8988T (cell line): ENCODE measurements at regions not wholly inside any gene's neighbourhood (a gene's known extent, or its start where the extent isn't known, plus 50 kb on each side); places are given as distances from the start of the nearest gene placed in this dataset.
"Not testable (repeated sequence)": the region's sequence is repeated elsewhere in the genome, so short reads cannot be mapped to it uniquely, and the experiment has no call there.

Experiments
- DNase-seq: peaks from one replicate; pipeline ENCODE4 v3.0.0; 2011

DNA sequence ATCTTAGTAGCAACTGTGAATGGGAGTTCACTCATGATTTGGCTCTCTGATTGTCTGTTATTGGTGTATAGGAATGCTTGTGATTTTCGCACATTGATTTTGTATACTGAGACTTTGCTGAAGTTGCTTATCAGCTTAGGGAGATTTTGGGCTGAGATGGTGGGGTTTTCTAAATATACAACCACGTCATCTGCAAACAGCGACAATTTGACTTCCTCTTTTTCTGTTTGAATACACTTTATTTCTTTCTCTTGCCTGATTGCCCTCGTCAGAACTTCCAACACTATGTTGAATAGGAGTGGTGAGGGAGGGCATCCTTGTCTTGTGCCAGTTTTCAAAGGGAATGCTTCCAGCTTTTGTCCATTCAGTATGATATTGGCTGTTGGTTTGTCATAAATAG, 1883.1 kb upstream of the TENM3 start:
- DNase-seq: not testable (repeated sequence)

DNA sequence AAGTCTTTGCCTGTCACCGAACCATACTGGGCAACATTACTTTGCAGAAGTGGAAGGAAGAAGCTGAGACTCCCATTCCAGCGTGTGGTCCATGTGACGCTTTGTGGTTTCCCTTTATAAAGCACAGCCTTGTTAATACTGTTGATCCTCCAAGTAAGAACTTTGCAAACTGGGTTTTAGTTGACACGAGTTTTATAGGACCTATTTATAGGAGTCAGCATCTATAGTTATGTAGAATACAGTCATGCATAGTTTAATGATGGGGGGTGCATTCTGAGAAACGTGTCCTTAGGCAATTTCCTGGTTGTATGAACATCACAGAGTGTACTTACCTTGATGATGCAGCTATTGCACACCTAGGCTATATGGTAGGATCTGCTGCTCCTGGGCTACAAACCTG, 1879.4 kb upstream of the TENM3 start:
- DNase-seq: no peak

DNA sequence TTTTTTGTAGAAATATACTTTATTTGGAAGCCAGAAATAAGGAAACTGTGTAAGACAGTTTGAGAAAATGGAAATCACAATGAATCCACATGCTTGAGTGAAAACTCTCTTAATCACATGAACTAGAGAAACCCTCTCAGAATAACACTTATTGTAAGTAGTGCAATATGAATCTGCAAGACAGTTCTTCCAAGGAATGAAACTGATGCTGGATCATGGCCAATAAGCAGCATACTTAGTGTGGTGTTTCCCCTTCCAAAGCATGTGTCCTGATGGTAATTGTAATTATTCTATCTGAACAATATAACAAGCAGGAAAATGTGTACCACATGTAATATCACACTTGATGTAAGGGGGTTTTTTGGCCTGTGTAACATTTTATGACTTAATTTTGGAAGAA, 1870.5 kb upstream of the TENM3 start:
- DNase-seq: no peak

DNA sequence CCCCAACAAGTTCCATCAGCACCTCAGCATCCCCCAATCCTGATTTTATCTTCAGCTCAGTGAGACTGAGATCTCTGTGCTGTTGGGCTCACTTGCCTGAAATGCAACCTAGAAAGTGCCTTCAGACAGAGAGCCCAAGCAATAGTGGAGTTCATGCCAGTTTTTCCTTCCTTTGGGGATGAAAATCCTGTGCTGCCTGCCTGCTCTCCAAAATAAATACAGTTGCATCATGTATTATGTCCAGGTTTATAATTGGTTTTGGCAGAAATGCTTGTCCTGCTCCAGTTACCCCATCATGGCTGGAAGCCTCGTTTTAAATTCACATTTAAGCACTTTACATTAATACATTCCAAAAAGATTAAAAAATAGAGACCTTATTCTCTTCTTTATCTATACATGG, 1865.5 kb upstream of the TENM3 start:
- DNase-seq: no peak

DNA sequence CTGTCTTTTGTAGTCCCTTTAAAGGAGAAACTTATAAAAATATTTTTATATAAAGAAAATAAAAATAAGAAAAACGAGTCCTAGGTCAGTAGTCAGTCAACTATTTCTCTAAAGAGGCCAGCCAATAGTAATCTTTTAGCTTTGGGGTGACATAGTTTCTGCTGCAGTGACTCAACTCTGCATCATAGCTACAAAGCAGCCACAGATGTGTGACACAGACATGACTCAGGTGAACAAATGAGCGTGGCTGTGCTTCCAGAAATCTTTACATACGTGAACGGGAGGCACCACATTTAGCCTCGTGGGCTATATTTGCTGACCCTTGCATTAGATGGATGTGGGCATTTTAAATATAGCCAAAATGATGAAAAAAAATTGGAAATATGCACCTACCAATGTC, 1862.5 kb upstream of the TENM3 start:
- no peak for DNase-seq

DNA sequence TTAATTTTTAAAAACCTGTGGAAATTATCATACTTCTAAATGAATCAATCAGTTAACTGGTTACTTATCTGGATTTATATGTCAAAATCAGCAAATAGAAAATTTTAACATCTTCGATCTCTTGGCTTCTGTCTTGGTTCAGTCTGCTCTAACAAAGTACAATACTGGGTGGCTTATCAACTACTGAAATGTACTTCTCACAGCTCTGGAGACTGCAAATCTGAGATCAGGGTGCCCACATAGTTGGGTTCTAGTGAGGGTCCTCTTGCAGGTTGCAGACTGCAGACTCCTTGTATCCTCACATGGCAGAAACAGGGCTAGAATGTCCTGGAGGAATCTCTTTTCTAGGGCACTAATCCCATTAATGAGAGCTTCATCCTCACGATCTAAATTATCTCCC, 1851.6 kb upstream of the TENM3 start:
- DNase-seq: no peak

DNA sequence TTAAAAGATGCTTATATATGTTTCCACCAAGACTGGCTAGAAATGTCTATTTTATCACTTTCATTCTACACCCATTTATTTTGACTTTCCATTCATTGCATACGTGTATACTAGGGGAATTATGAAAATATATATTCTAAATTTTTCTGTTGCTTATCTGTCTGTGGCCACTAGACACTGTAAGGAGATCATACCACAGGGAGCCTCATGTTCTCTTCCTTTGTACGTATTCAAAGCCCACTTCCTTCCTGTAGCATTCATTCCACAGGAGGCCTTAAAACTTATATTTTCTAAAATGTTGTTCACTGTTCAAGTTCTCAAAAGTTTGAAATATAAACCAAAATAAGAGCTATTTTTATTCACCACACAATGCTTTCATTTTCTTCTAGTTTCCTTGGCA, 1848.9 kb upstream of the TENM3 start:
- no peak for DNase-seq

DNA sequence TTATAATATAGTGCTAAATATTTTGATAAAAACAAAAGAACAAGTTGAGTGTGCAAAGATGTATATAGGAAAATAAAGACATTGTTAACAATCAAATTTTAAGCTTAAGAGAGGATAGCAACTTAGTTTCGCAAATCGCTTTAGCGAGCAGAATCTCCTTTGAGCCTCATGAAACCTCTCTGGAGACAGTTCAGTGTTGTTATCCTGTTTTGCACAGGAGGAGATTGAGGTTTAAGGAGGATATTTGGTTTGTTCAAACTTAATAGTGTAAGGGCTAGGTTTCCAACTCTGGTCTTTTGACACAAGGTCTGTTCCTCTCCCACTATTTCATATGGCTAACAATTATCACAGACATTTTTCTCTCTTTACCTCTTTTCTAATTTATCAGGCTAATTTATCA, 1848.5 kb upstream of the TENM3 start:
- no peak for DNase-seq

DNA sequence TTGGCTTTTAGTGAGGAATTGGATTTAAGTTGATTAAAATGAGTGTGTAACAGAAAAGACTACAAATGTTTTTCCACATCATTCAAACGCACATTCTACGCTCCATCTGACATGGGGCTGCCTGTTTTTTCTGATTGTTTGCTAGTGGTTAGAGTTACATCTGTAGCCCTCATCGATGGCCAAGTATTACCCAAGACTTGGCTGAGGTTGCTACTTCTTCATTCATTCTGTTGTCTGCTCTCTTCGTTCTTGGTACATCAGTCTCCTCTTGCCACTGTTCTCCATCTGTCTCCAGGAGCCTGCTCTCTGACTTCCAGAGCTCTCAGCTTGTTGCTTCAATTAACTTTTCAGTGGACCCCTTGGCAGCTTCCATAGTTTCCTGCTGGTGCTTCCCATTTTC, 1844.6 kb upstream of the TENM3 start:
- no peak for DNase-seq

DNA sequence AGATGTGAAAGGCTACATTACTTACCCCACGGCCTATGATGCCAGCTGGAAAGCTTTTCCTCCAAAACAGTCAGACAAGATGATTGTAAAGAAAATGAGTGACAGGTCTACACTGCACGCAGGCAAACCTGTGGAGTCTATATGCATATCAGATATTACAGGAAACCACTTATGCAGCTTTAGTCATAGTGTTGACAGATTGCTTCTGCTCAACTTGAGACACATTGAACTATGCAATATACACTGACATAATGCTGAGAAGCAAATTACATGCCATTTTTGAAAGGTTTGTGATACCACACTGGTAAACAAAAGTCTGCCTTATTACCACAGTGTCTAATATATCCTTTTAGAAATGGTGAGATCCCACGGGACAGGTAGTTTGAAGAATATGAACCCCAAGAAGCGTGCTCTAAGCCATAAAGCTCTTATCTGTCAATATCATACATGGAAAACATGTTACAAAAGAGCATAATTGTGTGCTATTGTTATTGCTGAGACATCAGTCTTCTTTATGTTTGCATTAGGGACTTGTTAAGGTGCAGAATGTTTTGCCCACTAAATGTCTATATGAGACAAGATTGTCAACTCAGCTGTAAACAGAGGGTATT, 1835.8 kb upstream of the TENM3 start:
- no peak for DNase-seq

DNA sequence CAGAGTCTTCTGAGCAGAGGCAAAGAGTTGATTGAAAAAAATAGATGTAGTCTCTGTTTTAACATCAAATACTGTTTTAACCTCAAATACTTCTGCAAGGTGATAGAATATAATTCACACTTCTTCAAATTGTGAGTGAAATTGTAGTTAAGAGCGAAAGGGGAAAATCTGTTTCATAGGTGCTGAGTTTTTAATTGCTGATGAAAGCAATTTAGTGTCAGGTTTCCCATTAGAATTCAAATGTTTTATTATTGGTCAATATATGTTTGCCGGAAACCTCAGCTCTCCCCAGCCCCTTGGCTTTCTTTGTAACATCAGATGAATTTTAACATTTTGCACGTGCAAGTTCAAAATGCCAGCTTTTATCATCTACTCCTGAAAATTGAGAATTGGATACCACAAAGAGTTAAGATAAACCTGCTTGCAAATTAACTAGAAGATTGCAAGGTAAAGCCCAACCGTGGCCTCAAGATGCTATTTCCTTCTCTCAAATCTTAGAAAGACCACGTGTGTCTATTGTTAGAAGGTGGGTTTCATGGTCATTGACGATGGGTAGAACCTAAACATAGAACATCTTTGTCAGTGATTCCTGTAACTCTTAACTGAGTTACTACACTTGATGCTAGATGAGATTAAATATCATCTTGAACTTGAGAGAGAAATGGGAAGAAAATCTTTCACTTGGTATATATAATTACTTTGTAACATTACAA, 1824.2 kb upstream of the TENM3 start:
- DNase-seq: no peak

DNA sequence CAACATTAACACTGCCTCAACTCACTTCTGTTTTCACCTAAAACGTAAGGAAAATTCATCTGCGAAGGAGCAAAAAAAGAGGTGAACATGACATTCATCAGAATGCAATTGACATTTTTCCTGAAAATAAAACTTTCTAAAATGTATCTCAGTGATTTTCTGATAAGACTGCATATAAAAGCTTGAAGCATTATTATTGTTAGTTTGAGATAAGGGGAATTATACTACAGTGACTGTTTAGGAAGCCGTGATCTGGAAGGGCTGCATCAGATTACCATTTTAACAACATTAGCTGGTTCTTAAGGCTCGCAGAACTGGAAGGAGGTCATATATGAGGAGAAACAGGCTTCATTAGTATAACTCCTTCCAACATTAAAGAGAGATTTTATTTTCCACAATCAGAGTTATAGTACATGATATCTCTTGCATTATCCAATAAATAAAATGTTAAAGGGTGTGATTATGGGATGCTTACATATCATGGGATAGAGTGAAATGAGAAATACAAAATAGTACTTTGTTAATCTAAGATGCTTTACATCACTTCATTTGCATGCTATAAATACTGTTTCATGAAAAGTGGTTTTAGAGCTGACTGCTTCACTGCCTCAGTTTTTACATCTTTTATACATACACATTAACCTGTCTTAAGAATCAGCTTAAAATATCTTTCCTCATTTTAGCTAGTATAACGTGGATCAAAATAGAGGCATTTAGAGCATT, 1820.1 kb upstream of the TENM3 start:
- no peak for DNase-seq

DNA sequence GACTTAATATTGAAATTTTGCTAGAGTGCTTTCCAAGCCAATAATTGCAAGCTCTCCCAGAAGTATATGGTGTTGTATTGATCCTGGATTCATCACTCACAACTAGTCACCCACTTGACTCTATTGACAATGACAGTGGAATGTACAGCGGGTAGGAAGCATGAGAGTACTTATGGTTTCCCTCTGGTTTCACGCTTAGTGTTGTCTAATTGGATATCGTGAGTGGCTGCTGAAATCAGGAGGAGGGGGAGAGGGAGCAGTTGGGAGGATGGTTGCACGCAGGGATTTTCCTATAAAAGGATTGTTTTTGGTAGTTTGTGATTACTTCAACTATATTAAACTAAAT, 1819.5 kb upstream of the TENM3 start:
- no peak for DNase-seq

DNA sequence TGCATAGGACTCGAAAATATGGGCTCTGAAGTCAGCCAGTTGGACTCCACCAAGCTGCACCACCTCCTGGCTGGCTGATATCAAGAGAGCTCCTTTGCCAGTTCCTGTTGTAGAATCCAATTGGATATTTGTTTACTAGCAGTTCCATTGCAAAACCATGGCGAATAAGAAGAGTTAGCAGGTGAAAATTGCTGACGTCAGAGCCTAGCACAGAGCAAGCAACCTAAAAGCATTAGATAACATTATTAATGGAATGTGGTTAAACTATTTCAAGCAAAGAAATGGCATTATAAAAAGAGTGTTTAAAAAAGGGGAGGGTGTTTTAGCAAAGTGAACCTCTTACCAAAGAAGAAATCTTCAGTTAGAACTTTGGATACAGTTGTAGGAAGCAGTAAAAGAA, 1816.3 kb upstream of the TENM3 start:
- no peak for DNase-seq

DNA sequence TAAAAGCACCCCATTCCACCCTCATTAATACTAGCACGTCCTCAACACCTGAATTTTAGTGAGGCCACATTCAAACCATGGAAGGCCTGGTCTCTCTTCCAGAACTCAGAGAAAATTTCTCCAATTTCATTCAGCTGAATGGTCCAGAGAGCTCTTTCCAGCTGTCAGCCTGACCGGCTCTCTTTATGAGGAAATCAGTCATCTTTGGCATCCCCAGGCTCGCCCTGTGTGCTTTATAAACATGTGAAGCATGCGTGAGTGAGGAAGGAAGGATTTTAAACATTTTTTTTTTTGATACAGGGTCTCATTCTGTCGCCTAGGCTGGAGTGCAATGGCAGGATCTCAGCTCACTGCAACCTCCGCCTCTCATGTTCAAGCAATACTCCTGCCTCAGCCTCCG, 1812.9 kb upstream of the TENM3 start:
- no peak for DNase-seq

DNA sequence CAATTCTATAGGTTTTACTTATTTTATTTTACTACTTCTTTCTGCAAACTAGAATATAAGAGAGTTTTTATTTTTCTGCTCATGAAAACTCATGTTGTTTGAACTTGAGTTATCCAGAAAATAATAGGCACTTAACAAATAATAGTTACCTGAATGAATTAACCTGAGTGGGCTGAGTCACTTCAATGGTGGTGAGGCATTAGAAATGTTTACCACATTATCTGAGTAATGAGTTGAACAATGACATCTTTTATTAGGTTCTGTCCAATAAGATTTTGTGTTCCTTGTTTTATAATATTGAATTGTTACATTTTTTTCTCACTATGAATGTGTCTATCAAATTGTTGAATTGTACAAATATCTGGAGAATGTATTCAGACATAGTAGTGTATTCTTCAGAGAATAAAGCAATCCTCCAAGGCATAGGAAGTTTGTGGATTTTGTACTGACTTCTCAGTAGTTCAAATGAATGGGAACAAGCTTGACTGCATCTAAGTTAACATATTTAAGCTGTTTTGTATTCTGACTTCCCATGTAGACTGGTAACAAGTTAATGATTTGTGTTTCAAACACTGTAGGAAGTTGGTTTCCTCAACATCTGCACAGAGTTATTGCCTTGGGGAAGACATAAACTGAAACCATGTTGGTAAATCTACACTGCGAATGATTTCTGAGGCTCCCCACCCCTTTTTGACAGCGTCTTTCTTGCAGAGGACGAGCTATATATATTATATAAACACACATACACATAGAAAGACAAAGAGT, 1808.9 kb upstream of the TENM3 start:
- no peak for DNase-seq

DNA sequence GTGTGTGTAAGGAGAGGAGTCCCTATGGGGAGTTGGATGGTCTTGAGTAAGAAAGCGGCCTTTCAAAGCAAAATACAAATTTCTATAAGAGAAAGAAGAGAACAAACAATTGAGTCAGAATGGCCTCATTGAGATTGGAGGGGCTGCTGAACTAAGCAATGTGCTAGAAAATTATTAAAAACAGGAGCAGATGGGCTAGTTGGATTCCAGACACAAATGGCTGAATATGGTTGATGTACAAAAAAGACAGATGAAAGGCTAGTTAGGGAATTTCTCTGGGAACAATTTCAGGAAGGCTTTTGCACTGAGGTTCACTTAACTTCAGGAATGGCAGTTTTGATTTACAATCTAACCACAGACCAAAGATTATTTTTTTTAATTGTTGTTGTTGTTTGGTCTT, 1806.8 kb upstream of the TENM3 start:
- no peak for DNase-seq

DNA sequence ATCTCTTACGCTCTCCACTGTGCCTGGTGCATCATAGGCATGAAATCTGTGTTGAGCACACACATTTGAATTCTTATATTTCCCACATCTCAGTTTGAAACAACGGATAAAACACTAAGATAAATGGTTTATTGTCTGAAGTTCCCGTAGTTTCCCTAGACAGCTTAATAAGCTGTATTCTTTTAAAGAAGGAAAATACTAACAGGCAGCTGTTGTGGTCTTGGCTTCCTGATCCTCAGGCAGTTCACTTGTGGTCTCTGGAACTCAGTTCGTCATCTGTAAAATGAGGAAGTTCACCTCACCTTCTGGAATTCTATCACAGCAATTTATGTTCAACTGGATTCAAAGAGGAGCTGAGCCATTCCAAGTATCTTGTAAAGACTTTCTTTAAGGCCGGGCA, 1805.6 kb upstream of the TENM3 start:
- DNase-seq: no peak

DNA sequence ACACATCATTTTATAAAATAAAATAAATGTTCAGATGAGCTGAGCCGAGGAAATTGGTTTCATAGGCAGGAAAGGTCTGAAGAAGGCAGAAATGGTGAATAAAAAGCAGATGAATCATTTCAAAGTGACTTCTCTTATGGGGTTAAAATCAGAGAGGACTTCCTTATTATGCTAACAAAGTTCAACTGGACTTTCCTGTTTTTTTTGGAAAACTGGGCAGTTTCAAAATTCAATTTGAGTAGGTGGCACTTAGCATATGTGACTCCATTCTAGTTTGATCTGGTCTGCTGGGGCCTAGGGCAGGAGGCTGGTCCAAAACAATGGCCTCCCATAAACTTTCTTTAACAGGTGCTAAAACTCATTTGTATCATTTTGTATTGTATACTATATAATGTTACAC, 1794.9 kb upstream of the TENM3 start:
- no peak for DNase-seq

DNA sequence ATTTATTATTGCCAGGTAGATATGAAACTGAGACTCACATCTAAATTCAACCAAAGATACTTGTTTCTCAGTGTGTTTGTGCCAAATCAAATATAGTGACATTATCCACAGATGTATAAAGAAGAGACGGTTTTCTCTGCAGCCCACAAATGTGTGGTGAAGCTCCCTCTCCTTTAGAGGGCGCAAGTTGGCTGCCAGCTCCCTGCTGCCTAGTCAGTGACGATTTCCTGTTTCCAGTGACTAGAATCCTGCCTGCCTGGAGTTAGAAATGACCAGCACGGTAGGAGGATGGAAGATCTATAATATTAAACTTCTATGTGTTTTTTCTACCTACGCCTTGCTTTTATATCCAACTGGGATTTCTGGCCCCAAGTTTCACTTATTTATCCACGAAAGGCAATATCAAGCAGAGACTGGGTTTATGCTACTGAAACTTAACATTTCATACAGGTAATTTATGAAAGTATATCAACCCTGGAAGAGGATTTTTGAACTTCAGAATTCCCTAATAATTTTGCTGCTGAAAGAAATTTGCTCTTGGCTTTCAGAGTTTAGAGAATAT, 1793.7 kb upstream of the TENM3 start:
- peak; percentile 32 for DNase-seq

DNA sequence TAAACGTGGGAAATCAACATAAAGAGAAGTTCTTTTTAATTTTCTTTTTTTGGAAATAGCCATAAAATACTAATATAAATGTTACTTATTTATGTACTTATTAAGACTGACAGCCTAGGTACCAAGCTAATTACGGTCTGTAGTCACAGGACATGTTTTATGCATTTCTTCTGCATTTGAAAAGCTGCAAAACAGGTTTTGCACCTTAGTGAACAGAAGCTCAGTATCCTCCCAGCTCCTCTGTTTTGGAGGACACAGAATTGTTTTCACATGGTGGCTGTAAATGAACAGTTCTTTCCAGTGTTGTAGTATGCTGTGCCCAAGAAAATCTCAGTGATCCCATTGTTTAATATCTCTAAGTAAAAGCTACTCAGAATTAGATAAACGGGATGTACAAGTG, 1788.0 kb upstream of the TENM3 start:
- DNase-seq: no peak

DNA sequence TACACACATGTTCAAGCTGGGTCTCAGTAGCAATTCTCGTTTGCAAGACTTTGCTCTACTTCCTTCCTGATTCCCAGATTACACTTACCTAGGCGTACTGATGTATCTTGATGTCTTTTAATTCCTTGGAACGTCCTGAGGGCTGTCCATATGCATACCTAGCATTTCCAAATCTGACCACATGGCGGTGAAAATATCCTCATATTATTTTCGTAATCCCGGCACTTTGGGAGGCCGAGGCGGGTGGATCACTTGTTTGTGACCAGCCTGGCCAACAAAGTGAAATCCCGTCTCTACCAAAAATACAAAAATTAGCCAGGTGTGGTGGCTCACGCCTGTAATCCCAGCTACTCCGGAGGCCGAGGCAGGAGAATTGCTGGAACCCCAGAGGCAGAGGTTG, 1786.3 kb upstream of the TENM3 start:
- DNase-seq: no peak

DNA sequence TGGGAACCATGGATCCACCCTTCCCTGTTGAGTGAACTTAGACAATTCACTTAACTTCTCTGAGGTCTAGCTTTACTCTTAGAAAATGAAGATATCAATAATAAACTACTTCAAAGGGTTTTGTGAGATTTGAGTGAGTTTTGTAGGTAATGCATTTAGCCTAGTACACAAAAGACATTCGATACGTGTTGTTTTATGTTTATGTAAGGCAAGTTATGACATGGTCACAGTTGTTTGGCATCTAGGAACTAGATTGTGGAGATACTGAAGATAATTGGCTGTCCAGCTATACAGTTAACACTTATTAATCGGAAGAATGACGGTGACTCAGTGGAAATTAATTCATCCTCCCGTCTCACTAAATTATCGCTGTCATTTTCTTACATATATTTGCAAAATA, 1781.1 kb upstream of the TENM3 start:
- no peak for DNase-seq

DNA sequence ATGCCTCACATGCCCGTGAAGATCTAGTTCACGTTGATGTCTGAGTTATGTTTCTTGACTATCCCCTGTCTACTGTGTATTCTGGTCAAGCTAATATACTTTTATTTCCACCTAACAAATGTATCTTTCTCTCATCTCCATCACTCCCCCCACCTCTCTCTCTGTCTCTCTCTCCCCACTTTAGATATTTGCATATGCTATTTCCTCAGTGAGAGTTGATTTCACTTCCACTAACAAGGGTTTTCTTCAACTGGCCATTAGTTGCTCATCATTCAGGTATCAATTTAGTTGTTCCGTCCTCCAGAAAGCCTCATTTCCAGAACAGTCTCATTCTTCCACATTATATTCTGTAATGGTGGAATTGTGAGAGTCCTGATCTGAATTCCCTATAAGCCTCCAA, 1777.8 kb upstream of the TENM3 start:
- DNase-seq: no peak
